SK-N-SH (cell line): ENCODE measurements at regions not wholly inside any gene's neighbourhood (a gene's known extent, or its start where the extent isn't known, plus 50 kb on each side); places are given as distances from the start of the nearest gene placed in this dataset.

Experiments used
- CTCF ChIP-seq: fragments of 200-600 bp; sonication (generic); IDR thresholded peaks from 2 replicates; pipeline ENCODE4 v1.6.1; 2017; ENCODE audit warnings: antibody characterized with exemption, mild to moderate bottlenecking, moderate library complexity
- EP300 ChIP-seq, 2 experiments: IDR thresholded peaks; 2 replicates each; pipeline versions ENCODE4 v1.4.0 to v1.6.1; 2012; ENCODE audit warnings: borderline replicate concordance in 1 of 2, low read depth in 1 of 2, low read length in 1 of 2
- FOXJ3 ChIP-seq: sonication (generic); formaldehyde crosslinking; IDR thresholded peaks from 2 replicates; pipeline ENCODE4 v1.5.1; 2020; ENCODE audit warnings: mild to moderate bottlenecking, missing genetic modification reagents
- JUND ChIP-seq: IDR thresholded peaks from 2 replicates; pipeline ENCODE4 v1.4.0; 2012
- MEF2A ChIP-seq: IDR thresholded peaks from 2 replicates; pipeline ENCODE4 v1.4.0; 2012; ENCODE audit warnings: low read depth, borderline replicate concordance
- POLR2AphosphoS5 ChIP-seq: IDR thresholded peaks from 2 replicates; pipeline ENCODE4 v1.6.1; 2012; ENCODE audit warnings: low read depth, low read length
- RCOR1 ChIP-seq: fragments of 150-350 bp; IDR thresholded peaks from 2 replicates; pipeline ENCODE4 v1.6.1; 2017; ENCODE audit warnings: antibody characterized with exemption, low read length
- RXRA ChIP-seq: IDR thresholded peaks from 2 replicates; pipeline ENCODE4 v1.4.0; 2012; ENCODE audit warnings: low read depth, mild to moderate bottlenecking, borderline replicate concordance
- TF ChIP-seq, protein P1 (sequence below): IDR thresholded peaks from 2 replicates; pipeline ENCODE4; 2012

DNA sequence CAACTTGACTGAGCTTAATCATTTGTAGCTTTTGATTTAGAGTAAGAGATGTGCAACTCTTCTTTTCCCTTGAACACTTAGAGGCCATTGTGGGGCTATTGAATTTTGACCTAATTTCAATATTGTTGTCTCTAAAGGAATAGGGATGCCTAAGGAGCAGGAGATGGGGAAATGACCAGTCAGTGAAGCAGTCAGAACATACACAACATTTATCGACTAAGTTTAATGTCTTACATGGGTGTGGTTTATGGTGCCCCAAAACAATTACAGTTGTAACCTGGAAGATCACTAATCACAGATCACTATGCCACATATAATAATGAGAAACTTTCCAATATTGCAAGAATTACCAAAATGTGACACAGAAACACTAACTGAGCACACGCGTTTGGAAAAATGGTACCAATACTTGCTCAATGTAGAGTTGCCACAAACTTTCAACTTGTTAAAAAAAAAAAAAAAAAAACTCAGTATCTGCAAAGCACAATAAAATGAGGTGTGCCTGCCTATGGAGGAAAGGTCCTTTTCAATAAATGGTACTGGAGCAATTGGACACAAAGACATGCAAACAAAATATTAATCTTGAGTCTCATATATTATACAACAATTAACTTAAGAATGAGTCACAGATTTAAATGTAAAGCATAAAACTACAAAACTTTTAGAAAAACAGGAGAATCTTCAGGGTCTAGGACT lies 189.6 kb upstream of the RAD23B start:
- TF ChIP-seq MEF2A = no peak
- TF ChIP-seq RXRA = no peak
- no peak for TF ChIP-seq EP300 (IDR thresholded peaks at IDR 0.05; ENCODE audit: borderline replicate concordance in 1 of 2, low read depth in 1 of 2, low read length in 1 of 2)
- no peak for TF ChIP-seq CTCF
- TF ChIP-seq, protein P1, sequence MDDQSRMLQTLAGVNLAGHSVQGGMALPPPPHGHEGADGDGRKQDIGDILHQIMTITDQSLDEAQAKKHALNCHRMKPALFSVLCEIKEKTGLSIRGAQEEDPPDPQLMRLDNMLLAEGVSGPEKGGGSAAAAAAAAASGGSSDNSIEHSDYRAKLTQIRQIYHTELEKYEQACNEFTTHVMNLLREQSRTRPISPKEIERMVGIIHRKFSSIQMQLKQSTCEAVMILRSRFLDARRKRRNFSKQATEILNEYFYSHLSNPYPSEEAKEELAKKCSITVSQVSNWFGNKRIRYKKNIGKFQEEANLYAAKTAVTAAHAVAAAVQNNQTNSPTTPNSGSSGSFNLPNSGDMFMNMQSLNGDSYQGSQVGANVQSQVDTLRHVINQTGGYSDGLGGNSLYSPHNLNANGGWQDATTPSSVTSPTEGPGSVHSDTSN = no peak
- no peak for TF ChIP-seq RCOR1
- no peak for TF ChIP-seq POLR2AphosphoS5
- no peak for TF ChIP-seq JUND
- no peak for TF ChIP-seq FOXJ3 (CRISPR knock-in tag)
